HG02938 (cell line): ENCODE measurements at regions not wholly inside any gene's neighbourhood (a gene's known extent, or its start where the extent isn't known, plus 50 kb on each side); places are given as distances from the start of the nearest gene placed in this dataset.

Experiments used
- ATAC-seq: cut with Tn5 transposase; IDR thresholded peaks from one replicate; pipeline ENCODE4 v1.9.1; 2021; ENCODE audit warnings: mild to moderate bottlenecking, moderate library complexity; ENCODE audit not compliant: unreplicated experiment

- ATAC-seq: no peak
Observed at GRCh38 chr12:67929384-67929772, 59.9 kb upstream of the IFNG-AS1 start.

GRCh38 chr12:67937822-67938221, 51.4 kb upstream of the IFNG-AS1 start:
- no peak for ATAC-seq
